Hematopoietic multipotent progenitor cell treated with erythropoietin and hydrocortisone succinate and interleukin-3 and kit ligand, for 8 days (in vitro differentiated cells): ENCODE measurements at regions not wholly inside any gene's neighbourhood (a gene's known extent, or its start where the extent isn't known, plus 50 kb on each side); places are given as distances from the start of the nearest gene placed in this dataset.
"Not testable (repeated sequence)": the region's sequence is repeated elsewhere in the genome, so short reads cannot be mapped to it uniquely, and the experiment has no call there.

Experiments
- DNase-seq: peaks from one replicate; pipeline ENCODE4 v3.0.0-alpha.2; 2015

DNA sequence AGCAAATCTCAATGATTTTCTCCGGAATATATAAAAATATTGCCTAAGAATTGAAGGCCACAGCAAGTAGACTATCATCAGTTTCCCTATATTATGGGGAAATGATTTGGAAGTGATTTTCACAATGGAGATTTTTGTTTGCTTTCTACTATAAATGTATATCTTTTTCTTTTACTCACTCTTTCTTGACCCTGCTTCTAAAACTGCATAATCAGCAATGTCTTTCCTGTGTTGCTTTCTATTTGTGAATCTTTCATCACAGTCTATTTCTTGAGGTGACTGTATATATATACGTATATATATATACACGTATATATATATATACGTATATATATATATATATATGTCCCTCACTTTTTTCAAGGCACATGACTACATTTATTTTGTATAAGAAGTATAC is 622.6 kb downstream of the DTWD2 start:
- no peak for DNase-seq

DNA sequence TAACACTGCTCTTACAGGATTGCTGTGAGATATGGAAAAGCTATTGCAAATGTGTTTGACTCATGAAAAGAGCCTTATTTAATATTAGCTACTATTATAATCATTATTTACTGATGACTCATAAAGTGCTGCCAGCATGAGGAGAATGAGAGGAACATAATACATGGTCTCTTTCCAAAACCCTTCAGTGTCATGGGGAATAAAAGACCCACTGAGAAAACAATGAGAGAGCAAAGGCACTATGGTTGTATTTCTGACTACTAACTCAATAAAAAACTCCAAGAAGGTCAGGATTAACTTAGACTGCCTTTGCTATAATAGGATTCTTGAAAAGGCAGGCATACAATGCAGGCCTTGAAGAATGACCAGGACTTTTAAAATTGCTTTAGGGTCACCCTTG is 633.5 kb downstream of the DTWD2 start:
- no peak for DNase-seq

DNA sequence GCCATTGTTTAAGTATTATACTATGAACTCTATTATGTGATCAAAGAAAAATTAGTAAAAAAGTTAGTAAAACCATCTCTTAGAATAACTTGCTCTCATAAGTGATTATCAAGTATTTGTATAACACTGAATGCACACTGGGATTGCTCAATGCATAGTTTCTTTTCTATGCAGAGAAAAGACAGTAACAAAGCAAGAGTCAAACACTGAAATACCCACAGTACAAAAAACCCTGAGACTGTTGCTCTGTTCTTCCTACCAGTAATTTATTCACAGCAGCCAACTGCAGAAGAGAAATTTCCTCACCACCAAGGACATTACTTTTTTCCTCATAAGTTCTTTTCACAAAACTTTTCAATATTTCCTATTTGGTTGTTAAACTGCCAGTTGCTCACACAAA is 634.4 kb downstream of the DTWD2 start:
- no peak for DNase-seq

DNA sequence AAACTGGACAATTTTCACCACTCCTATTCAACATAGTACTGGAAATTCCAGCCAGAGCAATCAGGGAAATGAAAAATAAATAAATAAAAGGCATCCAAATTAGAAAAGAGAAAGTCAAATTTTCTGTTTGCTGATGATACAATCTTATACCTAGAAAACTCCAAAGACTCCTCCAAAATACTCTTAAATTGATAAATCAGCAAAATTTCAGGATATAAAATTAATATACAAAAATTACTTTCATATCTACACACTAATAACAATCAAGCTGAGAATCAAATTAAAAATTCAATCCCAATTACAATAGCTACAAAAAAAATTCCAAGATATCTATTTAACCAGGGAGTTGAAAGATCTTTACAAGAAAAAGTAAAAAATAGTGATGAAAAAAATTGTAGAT is 651.9 kb downstream of the DTWD2 start:
- DNase-seq, result no peak

DNA sequence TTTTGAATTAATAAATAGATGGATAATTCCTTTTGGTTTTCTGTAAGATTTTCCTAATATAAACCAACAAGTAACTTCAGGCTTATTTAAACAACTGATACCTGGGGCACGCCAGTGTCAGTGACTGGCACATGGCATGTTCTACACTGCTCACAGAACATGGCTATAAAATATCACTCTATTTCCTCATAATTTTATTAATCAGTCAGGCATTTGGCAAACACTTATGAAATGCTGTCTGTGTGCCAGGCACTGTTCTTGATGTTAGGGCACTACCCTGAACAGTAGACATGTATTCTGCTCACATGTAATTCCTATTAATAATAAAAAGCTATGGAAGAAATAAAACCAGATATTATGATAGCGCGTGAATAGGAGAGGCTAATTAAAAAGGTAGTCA is 661.0 kb downstream of the DTWD2 start:
- no peak for DNase-seq

DNA sequence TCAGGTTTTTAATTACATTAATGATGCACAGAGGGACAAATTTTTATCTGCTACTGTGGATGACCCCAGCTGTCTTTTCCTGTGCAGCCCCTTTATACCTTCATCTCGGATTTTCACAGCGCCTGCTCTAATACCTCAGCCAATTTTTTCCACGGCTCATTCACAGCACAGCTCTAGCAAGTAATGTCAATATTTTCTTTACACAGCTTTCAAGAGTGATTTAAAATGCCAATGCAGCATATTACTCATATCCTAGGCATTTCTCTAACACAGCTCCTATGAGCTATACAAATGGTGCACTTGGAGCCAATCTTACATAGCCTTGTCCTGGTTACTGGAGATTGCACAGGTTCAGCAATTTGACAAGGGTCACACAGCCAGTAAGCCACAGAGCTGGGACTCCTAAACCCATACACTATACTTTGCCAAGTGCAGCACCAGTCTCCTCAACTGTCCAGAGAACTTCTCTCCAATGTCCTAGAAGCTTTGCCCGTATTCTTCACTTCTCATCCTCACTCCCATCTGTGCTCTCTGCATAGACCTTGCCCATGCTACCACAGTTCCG is 661.8 kb downstream of the DTWD2 start:
- DNase-seq, result no peak

DNA sequence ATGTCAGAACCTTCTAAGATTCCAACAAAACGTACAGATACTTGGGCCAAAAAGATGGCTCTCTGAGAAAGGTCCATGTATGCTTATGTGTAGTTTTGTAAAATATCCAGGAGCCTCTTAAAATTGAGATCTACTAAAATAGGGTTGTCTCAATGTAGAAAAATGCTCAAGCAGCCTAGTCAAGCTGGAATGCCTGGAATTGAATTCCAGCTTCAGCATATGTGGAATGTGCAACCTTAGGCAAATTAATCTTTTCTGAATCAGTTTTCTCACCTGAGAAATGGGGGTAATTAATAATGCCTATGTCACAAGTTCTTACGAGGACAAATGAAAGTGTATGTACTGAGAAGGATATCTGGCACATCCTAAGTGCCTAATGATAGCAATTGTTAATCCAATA is 662.4 kb downstream of the DTWD2 start:
- DNase-seq, result no peak

DNA sequence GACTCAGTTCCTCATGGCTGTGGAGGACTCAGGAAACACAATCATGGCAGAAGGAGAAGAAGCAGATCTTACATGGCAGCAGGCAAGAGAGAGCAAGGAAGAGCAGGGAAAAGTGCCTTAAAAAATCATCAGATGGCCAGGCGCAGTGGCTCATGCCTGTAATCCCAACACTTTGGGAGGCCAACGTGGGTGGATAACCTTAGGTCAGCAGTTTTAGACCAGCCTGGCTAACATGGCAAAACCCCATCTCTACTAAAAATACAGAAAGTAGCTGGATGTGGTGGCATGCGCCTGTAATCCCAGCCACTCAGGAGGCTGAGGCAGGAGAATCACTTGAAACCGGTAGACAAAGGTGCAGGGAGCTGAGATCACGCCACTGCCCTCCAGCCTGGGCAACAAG is 664.6 kb downstream of the DTWD2 start:
- not testable (repeated sequence) for DNase-seq

DNA sequence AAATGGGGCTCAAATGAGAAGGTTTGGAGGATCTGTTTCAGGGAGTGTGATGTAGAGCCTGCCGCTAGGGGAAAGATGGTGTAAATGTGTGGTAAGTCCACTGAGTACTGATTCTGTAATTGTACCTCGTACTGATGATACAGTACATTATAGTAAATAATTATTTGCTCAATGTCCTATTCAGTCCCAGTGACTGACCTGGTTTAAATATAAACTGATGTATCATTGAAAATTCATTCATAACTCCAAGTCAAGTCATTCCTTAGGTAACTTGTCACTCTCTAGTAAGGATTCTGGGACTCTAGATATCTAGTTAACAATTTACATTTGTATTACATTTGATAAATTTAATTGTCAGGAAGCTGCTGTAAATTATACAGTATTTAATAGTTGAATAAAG is 667.3 kb downstream of the DTWD2 start:
- no peak for DNase-seq

DNA sequence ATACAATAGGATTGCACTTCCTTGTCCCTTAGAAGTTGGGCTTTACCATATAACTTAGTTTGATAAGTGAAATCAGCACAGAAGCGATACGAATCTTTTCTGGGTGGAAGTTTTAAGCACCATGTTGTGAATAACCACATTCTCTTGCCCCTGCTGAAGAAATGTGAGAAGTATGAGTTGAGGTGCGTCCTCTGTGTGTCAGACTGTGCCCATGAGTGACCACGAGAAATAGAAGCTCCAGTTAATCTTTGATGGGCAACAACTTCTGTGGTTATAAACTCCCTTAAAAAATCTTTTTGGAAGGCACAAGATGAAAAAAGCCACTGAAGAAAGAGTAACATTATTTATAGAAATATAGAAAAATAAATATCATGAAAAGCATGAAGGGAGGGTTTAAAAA is 668.2 kb downstream of the DTWD2 start:
- no peak for DNase-seq

DNA sequence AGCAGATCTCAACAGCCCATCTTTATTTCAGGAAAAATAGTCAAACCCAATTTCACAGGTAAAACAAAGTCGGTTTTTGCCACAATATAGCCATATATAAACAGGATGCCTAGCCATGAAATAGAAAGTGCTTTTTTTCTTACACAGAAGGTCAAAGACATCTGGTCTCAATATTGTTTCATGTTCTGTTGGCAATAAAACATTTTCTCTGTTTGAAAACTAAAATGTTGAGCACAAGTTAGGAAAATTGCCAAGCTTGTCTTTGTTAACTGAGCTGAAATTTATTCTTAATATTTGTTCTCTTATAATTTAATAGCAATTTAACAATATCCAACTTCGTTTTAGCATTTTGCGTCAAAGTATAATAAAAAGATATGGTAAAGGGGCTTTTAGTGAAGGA is 673.4 kb downstream of the DTWD2 start:
- DNase-seq, result no peak

DNA sequence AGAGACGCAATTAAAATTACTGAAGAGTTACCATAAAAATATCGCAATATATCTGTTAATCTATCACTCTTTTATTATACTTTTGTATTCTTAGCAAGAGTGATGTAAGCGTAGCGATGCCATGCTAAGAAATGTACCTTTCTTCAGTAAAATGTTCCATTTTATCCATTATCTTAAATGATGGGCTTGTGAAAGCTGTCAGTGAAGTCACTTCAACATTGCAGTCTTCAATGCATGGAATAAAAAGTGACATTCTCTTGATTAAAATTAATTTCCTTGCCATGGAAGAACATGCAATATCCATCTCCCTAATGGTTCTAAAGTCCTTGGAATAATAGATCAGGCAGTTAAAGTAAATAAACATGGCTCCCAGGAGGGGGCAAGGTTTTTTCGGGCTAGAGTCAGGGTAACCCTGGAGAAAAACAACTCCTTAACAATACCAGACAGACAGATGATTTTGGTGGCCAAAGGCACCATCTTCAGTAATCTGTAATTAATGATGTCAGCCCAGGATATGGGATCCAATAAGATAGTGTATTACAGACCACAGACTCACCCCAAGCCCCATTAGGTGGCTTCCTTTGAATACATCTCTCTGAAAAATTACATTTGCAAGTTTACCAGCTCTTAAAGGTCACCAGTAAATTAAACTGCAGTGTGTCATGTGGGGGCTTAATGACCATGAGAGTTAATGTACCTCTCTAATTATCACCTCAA is 677.1 kb downstream of the DTWD2 start:
- DNase-seq, result no peak

DNA sequence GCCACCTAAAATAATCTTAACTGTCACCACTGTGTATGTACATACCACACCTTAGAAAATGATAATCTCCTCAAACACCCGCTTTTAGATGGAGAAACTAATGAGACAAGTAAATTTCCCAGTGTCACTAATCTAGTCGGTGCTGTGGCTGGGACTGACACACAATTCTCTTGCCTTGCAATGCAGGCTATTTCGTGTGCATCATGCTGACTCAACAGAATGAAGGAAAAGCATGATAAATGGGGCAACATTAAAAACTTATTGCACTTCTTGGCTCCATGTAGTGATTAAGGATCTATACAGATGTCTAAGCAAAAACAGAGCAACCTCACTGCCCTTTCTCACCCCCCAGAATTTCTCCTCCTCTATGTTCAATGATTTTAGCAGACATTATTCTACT is 677.9 kb downstream of the DTWD2 start:
- no peak for DNase-seq

DNA sequence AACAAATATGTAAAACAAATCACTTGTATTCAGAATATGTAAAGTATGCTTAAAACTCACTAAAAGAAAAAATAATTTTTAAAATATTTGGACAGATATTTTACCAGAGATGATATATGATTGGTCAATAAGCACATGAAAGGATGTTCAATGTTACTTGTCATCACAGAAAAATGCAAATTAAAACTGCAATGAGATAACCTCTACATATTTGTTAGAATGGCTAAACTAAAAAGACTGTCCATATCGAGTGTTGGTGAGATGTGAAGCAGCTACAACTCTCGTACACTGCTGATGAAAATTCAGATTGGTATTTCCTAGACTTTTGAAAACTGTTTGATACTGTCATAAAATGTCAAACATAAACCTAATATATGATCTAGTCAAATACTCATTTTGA is 685.1 kb downstream of the DTWD2 start:
- DNase-seq, result no peak

DNA sequence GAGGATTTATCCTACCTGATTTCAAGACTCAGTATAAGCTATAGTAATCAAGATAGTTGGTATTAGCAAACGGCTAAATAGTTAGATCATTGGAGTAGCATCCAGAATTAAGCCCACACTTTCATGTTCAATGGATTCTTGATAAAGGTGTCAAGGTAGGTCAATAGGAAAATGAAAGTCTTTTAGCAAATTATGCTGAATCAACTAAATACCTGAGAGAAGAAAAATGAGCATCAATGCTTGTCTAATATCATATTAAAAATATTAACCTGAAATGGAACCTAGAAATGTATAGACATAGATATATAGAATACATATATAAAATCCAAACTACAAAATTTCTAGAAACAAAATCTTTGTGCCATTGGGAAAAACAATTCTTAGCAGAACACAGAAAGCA is 685.6 kb downstream of the DTWD2 start:
- DNase-seq, result no peak

DNA sequence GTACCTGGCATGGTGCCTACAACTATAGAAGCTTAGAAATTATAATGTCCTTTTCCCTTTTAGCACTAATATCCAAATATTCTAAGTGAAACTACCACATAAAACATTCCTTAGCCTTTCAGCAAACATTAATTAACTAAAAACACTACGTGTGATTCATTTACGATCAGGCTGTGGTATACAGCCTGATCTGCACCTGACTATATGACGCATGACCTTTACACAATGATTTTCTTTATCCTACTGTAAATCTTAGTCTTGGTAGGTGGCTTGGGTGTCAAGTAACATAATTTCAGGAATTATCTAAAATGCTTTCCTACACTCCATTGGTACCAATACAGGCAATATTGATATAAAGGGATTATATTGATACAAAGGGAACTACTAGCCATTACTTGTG is 686.7 kb downstream of the DTWD2 start:
- DNase-seq, result no peak

DNA sequence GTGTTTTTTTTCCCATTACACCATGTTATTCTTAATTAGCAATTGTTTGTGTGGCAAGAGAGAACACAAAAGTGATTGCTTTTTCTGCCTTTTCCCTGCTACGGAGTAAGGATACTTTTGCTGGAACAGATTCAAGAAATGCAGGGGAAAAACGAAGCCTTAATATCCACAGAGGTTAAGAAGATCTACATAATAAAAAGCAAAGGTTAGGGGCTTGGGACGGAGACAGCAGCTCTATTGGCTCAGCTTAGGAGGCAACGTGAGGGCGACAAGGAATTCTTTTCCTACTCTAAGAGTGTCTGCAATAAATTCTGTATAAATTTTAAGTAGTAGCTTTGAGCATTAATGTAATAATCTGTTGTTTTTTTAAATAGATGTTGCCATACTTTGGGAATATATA is 693.3 kb downstream of the DTWD2 start:
- DNase-seq, result no peak

DNA sequence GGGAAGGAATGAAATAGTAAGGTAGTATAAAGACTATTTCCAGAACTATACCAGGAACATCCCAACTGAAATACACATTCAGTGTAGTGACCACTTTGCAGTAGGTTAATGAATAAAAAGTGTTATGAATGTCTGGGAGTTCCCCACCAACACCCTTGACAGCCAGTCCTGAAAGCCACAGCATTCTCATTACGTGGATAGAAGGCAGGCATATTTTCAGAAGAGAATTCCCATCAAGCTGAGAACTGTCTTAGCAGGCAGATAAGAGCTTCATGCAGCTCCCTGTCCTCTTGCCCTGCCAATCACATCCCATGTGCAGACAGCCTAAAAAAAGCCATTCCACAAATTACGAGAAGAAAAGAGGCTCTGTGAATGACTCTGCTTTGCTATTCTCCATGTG is 695.0 kb downstream of the DTWD2 start:
- no peak for DNase-seq

DNA sequence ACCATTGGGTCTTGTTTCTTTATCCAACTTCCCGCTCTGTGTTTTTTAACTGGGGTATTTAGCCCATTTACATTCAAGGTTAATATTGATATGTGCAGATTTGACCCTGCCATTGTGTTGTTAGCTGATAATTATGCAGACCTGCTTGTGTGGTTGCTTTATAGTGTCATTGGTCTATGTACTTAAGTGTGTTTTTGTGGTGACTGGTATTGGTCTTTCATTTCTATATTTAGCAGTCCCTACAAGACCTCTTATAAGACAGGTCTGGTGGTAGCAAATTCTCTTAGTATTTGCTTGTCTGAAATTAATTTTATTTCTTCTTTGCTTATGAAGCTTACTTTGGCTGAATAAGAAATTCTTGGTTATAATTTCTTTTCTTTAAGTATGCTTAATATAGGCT is 698.1 kb downstream of the DTWD2 start:
- no peak for DNase-seq

DNA sequence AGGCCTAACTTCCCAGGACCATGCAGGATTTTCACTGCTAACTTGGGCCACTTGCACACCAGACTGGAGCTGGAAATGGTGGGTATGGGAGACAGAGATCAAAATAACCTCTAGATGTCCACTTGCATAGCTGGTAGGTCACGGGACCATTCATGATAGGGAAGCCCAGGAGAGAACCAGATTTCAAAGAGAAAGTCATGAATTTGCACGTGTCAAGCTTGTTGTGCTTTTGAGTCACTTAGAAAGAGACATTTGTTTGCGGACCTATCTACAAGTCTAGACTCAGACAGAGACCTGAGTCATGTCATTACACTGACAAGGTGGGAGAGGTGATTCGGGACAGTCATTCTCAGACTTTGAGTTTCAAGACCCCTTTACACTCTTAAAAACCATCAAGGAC is 704.1 kb downstream of the DTWD2 start:
- not testable (repeated sequence) for DNase-seq

DNA sequence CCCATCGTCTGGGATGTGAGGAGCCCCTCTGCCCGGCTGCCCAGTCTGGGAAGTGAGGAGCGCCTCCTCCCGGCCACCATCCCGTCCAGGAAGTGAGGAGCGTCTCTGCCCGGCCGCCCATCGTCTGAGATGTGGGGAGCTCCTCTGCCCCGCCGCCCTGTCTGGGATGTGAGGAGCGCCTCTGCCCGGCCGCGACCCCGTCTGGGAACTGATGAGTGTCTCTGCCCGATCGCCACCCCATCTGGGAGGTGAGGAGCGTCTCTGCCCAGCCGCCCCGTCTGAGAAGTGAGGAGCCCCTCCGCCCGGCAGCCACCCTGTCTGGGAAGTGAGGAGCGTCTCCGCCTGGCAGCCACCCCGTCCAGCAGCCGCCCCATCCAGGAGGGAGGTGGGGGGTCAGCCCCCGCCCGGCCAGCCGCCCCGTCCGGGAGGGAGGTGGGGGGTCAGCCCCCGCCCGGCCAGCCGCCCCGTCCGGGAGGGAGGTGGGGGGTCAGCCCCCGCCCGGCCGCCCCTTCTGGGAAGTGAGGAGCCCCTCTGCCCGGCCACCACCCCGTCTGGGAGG is 705.8 kb downstream of the DTWD2 start:
- DNase-seq, result not testable (repeated sequence)

DNA sequence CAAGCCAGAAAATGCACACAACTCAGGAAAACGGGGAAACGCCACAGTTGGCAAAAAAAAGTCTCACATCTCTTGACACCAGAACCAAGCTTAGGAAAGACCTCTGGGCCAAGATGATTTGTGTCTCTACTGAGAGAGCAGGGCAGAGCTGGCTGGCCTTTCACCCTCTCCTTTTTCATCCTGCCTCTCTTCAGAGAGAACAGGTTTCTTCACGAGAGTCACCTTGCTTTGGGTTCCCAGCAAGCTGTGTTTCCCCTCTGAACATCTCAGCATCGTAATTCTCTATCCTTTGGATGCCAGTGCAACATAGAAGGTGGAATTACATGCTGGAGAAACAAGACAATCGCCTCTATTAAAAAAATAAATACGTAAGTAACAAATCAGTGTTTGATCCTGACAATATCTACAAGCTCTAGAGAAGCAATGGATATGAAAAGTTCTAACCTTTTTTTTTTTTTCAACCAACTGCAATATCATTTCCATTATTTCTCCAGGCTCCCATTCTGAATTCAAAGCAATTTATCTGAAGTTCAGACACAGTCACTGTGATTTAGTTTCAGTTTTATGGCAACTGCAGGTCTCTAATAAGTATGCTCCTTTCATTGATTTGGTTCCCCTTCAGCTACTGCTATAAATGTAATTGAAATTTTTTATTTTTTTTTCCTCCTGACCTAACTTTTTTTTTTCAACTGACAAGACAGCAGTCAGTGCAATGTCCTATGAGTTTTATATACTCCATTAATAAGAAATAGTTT is 708.6 kb downstream of the DTWD2 start:
- DNase-seq, result no peak

DNA sequence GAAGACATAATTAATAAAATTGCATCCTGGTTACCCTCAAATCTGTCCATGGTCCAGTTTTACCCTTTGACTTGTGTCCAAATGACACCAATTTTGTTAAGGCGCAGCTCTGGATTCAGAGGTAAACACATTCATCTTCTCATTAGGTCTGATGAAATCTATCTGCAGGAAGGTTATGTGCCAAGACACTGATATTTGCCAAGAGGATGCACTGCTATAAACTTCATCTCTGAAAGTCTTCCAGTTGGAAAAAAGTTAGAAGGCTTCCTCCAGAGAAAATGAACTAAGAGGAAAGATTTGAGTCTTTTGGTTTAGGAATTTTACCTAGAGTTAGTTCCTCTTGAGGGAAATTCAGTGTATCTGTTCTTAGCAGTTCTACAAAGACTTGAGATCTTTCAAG is 717.8 kb downstream of the DTWD2 start:
- no peak for DNase-seq

DNA sequence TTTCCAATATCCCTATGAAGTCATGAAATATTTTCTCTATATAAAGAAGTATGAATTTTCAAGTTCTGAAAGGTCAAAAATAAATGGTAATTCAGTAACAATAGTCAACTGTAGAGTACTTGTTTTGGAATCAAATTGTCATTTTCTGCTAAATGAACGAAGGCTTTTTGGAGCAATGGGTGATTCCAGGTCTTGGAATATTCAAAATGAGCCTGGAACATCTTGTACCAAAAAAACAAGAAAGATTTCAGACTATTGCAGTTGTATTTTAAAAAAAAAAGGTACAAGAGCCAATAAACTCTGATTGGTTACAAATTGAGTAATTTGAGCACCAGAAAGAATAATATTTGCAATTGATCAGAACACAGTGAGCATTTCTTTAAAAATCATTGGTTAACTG is 730.1 kb downstream of the DTWD2 start:
- no peak for DNase-seq
